ENCODE measurements at regions not wholly inside any gene's neighbourhood (a gene's known extent, or its start where the extent isn't known, plus 50 kb on each side); places are given as distances from the start of the nearest gene placed in this dataset.

- CTCF ChIA-PET = no interaction called here
- POLR2A ChIA-PET (ENCODE audit: low non-redundant PET) = no interaction called here
Measured at GRCh38 chr13:40342461-40342860, 324.0 kb downstream of the FOXO1 start.

GRCh38 chr13:40342901-40343300 lies 323.5 kb downstream of the FOXO1 start:
- no peak overlapping the region for H3K27ac ChIP-seq
- no peak for DNase-seq (ENCODE audit: low spot score)
- ChIA-PET POLR2A (ENCODE audit: low non-redundant PET) (no interaction called here), CTCF (no interaction called here)
- no peak for TF ChIP-seq CTCF (conservative IDR thresholded peaks at IDR 0.05; ENCODE audit: low read depth)

More at GRCh38 chr13:40342461-40342860, 324.0 kb downstream of the FOXO1 start:
- no peak for TF ChIP-seq CTCF (conservative IDR thresholded peaks at IDR 0.05; ENCODE audit: low read depth)
- no peak overlapping the region for H3K27ac ChIP-seq
- no peak for DNase-seq (ENCODE audit: low spot score)

- CTCF ChIA-PET = no interaction called here
- TF ChIP-seq CTCF (conservative IDR thresholded peaks at IDR 0.05; ENCODE audit: low read depth) = no peak
- DNase-seq (ENCODE audit: low spot score) = no peak
- H3K27ac ChIP-seq = no peak overlapping the region
- POLR2A ChIA-PET (ENCODE audit: low non-redundant PET) = no interaction called here
Measured at GRCh38 chr13:40343550-40344269, 322.7 kb downstream of the FOXO1 start.

GRCh38 chr13:40344270-40345148 lies 321.9 kb downstream of the FOXO1 start:
- H3K27ac ChIP-seq = no peak overlapping the region
- ChIA-PET POLR2A (ENCODE audit: low non-redundant PET) (no interaction called here), CTCF (interaction anchor here (1.1 kb wide), 1 partner anchor 37 kb away, joined by 3 read pairs; no protein-coding TSS in a partner anchor)
- no peak for DNase-seq (ENCODE audit: low spot score)
- TF ChIP-seq CTCF (conservative IDR thresholded peaks at IDR 0.05; ENCODE audit: low read depth) = no peak

GRCh38 chr13:40345149-40345514 lies 321.3 kb downstream of the FOXO1 start:
- no peak for DNase-seq (ENCODE audit: low spot score)
- H3K27ac ChIP-seq = no peak overlapping the region
- POLR2A ChIA-PET (ENCODE audit: low non-redundant PET) = no interaction called here
- TF ChIP-seq CTCF (conservative IDR thresholded peaks at IDR 0.05; ENCODE audit: low read depth) = no peak
- CTCF ChIA-PET = interaction anchor here (1.1 kb wide), 1 partner anchor 37 kb away, joined by 3 read pairs; no protein-coding TSS in a partner anchor

GRCh38 chr13:40345654-40346372 lies 320.6 kb downstream of the FOXO1 start:
- no peak for DNase-seq (ENCODE audit: low spot score)
- no peak for TF ChIP-seq CTCF (conservative IDR thresholded peaks at IDR 0.05; ENCODE audit: low read depth)
- POLR2A ChIA-PET (ENCODE audit: low non-redundant PET) = no interaction called here
- no peak overlapping the region for H3K27ac ChIP-seq
- CTCF ChIA-PET = interaction anchor here (1.1 kb wide), 1 partner anchor 36 kb away, joined by 3 read pairs; no protein-coding TSS in a partner anchor

Measured in RWPE1 (cell line).